RKO (cell line): ENCODE measurements at regions not wholly inside any gene's neighbourhood (a gene's known extent, or its start where the extent isn't known, plus 50 kb on each side); places are given as distances from the start of the nearest gene placed in this dataset.
A peak's percentile ranks its signal among the peaks of the same experiment; 100 is the strongest.

Source experiments
- DNase-seq: peaks from one replicate; pipeline ENCODE4 v3.0.0-alpha.2; 2016; ENCODE audit warnings: low spot score

- no peak for DNase-seq
Measured at GRCh38 chr7:47147213-47147631, 434.7 kb downstream of the TNS3 start.

- DNase-seq = no peak
Measured at GRCh38 chr7:47145982-47146381, 435.9 kb downstream of the TNS3 start.

GRCh38 chr7:47145186-47145725 is 436.7 kb downstream of the TNS3 start:
- no peak for DNase-seq

GRCh38 chr7:47143339-47143738 is 438.6 kb downstream of the TNS3 start:
- DNase-seq = no peak

- no peak for DNase-seq
Measured at GRCh38 chr7:47142867-47143175, 439.1 kb downstream of the TNS3 start.

GRCh38 chr7:47142169-47142866 is 439.6 kb downstream of the TNS3 start:
- DNase-seq = no peak

GRCh38 chr7:47132471-47132870 is 449.4 kb downstream of the TNS3 start:
- no peak for DNase-seq

GRCh38 chr7:47128700-47129099 is 453.2 kb downstream of the TNS3 start:
- no peak for DNase-seq

GRCh38 chr7:47125529-47125928 is 456.4 kb downstream of the TNS3 start:
- no peak for DNase-seq

GRCh38 chr7:47119261-47119865 is 462.5 kb downstream of the TNS3 start:
- DNase-seq = no peak

GRCh38 chr7:47104206-47104549 is 477.7 kb downstream of the TNS3 start:
- no peak for DNase-seq

- DNase-seq = no peak
Measured at GRCh38 chr7:47103498-47104205, 478.3 kb downstream of the TNS3 start.

- no peak for DNase-seq
Measured at GRCh38 chr7:47102331-47102841, 479.5 kb downstream of the TNS3 start.

- peak; percentile 54 for DNase-seq
Measured at GRCh38 chr7:47100817-47101435, 481.0 kb downstream of the TNS3 start.

- DNase-seq = no peak
Measured at GRCh38 chr7:47100148-47100816, 481.6 kb downstream of the TNS3 start.

- DNase-seq = no peak
Measured at GRCh38 chr7:47097431-47097830, 484.5 kb downstream of the TNS3 start.

- DNase-seq = no peak
Measured at GRCh38 chr7:47095946-47096345, 486.0 kb downstream of the TNS3 start.

- DNase-seq = no peak
Measured at GRCh38 chr7:47094462-47094861, 487.4 kb downstream of the TNS3 start.

- DNase-seq = no peak
Measured at GRCh38 chr7:47093320-47094234, 488.3 kb downstream of the TNS3 start.

- DNase-seq = no peak
Measured at GRCh38 chr7:47092336-47092735, 489.6 kb downstream of the TNS3 start.

- no peak for DNase-seq
Measured at GRCh38 chr7:47091141-47091540, 490.8 kb downstream of the TNS3 start.
